ENCODE measurements at regions not wholly inside any gene's neighbourhood (a gene's known extent, or its start where the extent isn't known, plus 50 kb on each side); places are given as distances from the start of the nearest gene placed in this dataset.
"Not testable (repeated sequence)": the region's sequence is repeated elsewhere in the genome, so short reads cannot be mapped to it uniquely, and the experiment has no call there.

- no peak overlapping the region for H3K27ac ChIP-seq
- no peaks in the 10 kb centered on the region for H3K4me1 ChIP-seq
- H3K9me3 ChIP-seq (replicated peaks), result no peaks in the 10 kb centered on the region
- DNase-seq, result no peak
- no peaks in the 10 kb centered on the region for H3K27me3 ChIP-seq
- no peaks in the 10 kb centered on the region for H3K36me3 ChIP-seq
- no peak overlapping the region for H3K4me3 ChIP-seq
These were observed 245.2 kb upstream of the TARS1 start for GRCh38 chr5:33195431-33196165.

- H3K27me3 ChIP-seq, result no peaks in the 10 kb centered on the region
- H3K4me1 ChIP-seq, result no peaks in the 10 kb centered on the region
- no peaks in the 10 kb centered on the region for H3K36me3 ChIP-seq
- H3K4me3 ChIP-seq, result no peak overlapping the region
- no peaks in the 10 kb centered on the region for H3K9me3 ChIP-seq (replicated peaks)
- DNase-seq, result no peak
- no peak overlapping the region for H3K27ac ChIP-seq
These were observed 241.9 kb upstream of the TARS1 start for GRCh38 chr5:33198836-33199235.

- Histone ChIP-seq H3K4me1 (no peaks in the 10 kb centered on the region), H3K4me3 (no peak overlapping the region), H3K9me3 (replicated peaks) (no peaks in the 10 kb centered on the region), H3K27me3 (no peaks in the 10 kb centered on the region), H3K27ac (no peak overlapping the region), H3K36me3 (no peaks in the 10 kb centered on the region)
- no peak for DNase-seq
These were observed 236.8 kb upstream of the TARS1 start for GRCh38 chr5:33203931-33204330.

- H3K27ac ChIP-seq, result no peak overlapping the region
- no peak overlapping the region for H3K4me3 ChIP-seq
- no peaks in the 10 kb centered on the region for H3K9me3 ChIP-seq (replicated peaks)
- no peaks in the 10 kb centered on the region for H3K36me3 ChIP-seq
- DNase-seq, result no peak
- H3K27me3 ChIP-seq, result no peaks in the 10 kb centered on the region
- H3K4me1 ChIP-seq, result no peaks in the 10 kb centered on the region
These were observed 235.7 kb upstream of the TARS1 start for GRCh38 chr5:33205079-33205478.

- H3K9me3 ChIP-seq (replicated peaks), result no peaks in the 10 kb centered on the region
- no peaks in the 10 kb centered on the region for H3K4me1 ChIP-seq
- no peaks in the 10 kb centered on the region for H3K36me3 ChIP-seq
- no peak overlapping the region for H3K27ac ChIP-seq
- no peak overlapping the region for H3K4me3 ChIP-seq
- no peak for DNase-seq
- no peaks in the 10 kb centered on the region for H3K27me3 ChIP-seq
These were observed 234.9 kb upstream of the TARS1 start for GRCh38 chr5:33205727-33206410.

GRCh38 chr5:33206962-33207506, 233.7 kb upstream of the TARS1 start:
- H3K4me1 ChIP-seq, result no peaks in the 10 kb centered on the region
- no peak overlapping the region for H3K27ac ChIP-seq
- H3K9me3 ChIP-seq (replicated peaks), result no peaks in the 10 kb centered on the region
- no peak overlapping the region for H3K4me3 ChIP-seq
- H3K27me3 ChIP-seq, result no peaks in the 10 kb centered on the region
- no peak for DNase-seq
- no peaks in the 10 kb centered on the region for H3K36me3 ChIP-seq

- no peak for DNase-seq
- H3K4me1 ChIP-seq, result no peaks in the 10 kb centered on the region
- H3K27ac ChIP-seq, result no peak overlapping the region
- H3K4me3 ChIP-seq, result no peak overlapping the region
- H3K9me3 ChIP-seq (replicated peaks), result no peaks in the 10 kb centered on the region
- no peaks in the 10 kb centered on the region for H3K27me3 ChIP-seq
- no peaks in the 10 kb centered on the region for H3K36me3 ChIP-seq
These were observed 231.5 kb upstream of the TARS1 start for GRCh38 chr5:33209252-33209651.

- H3K4me1 ChIP-seq; H3K9me3 ChIP-seq (replicated peaks); H3K4me3 ChIP-seq; H3K27me3 ChIP-seq; DNase-seq; H3K27ac ChIP-seq; H3K36me3 ChIP-seq: not testable (repeated sequence)
These were observed 230.5 kb upstream of the TARS1 start for GRCh38 chr5:33210221-33210620.

- Histone ChIP-seq H3K27ac (no peak overlapping the region), H3K9me3 (replicated peaks) (no peaks in the 10 kb centered on the region), H3K4me1 (no peaks in the 10 kb centered on the region), H3K36me3 (no peaks in the 10 kb centered on the region), H3K27me3 (no peaks in the 10 kb centered on the region), H3K4me3 (no peak overlapping the region)
- DNase-seq, result no peak
These were observed 229.8 kb upstream of the TARS1 start for GRCh38 chr5:33210978-33211377.

GRCh38 chr5:33212439-33212838, 228.3 kb upstream of the TARS1 start:
- H3K4me3 ChIP-seq, result no peak overlapping the region
- H3K9me3 ChIP-seq (replicated peaks), result no peaks in the 10 kb centered on the region
- DNase-seq, result no peak
- no peaks in the 10 kb centered on the region for H3K27me3 ChIP-seq
- H3K4me1 ChIP-seq, result no peaks in the 10 kb centered on the region
- H3K36me3 ChIP-seq, result no peaks in the 10 kb centered on the region
- no peak overlapping the region for H3K27ac ChIP-seq

GRCh38 chr5:33212900-33213299, 227.9 kb upstream of the TARS1 start:
- H3K4me3 ChIP-seq, result no peak overlapping the region
- H3K27ac ChIP-seq, result no peak overlapping the region
- no peaks in the 10 kb centered on the region for H3K4me1 ChIP-seq
- H3K36me3 ChIP-seq, result no peaks in the 10 kb centered on the region
- no peaks in the 10 kb centered on the region for H3K27me3 ChIP-seq
- DNase-seq, result no peak
- no peaks in the 10 kb centered on the region for H3K9me3 ChIP-seq (replicated peaks)

GRCh38 chr5:33223563-33224284, 217.0 kb upstream of the TARS1 start:
- no peak overlapping the region for H3K27ac ChIP-seq
- H3K27me3 ChIP-seq, result no peaks in the 10 kb centered on the region
- DNase-seq, result no peak
- no peak overlapping the region for H3K4me3 ChIP-seq
- no peaks in the 10 kb centered on the region for H3K36me3 ChIP-seq
- no peaks in the 10 kb centered on the region for H3K9me3 ChIP-seq (replicated peaks)
- H3K4me1 ChIP-seq, result peaks cover 8% of the 10 kb centered on the region

- Histone ChIP-seq H3K9me3 (replicated peaks) (no peaks in the 10 kb centered on the region), H3K27me3 (no peaks in the 10 kb centered on the region), H3K36me3 (no peaks in the 10 kb centered on the region), H3K27ac (no peak overlapping the region), H3K4me3 (no peak overlapping the region), H3K4me1 (peaks cover 8% of the 10 kb centered on the region)
- DNase-seq, result no peak
These were observed 216.3 kb upstream of the TARS1 start for GRCh38 chr5:33224285-33224961.

GRCh38 chr5:33227247-33227646, 213.5 kb upstream of the TARS1 start:
- no peaks in the 10 kb centered on the region for H3K27me3 ChIP-seq
- H3K36me3 ChIP-seq, result no peaks in the 10 kb centered on the region
- DNase-seq, result no peak
- H3K4me3 ChIP-seq, result no peak overlapping the region
- peak overlapping the region; percentile 12; the same call in 1 of the 2 replicates for H3K27ac ChIP-seq
- no peaks in the 10 kb centered on the region for H3K9me3 ChIP-seq (replicated peaks)
- peaks cover 8% of the 10 kb centered on the region for H3K4me1 ChIP-seq

- H3K9me3 ChIP-seq (replicated peaks), result no peaks in the 10 kb centered on the region
- H3K27ac ChIP-seq, result peak overlapping the region; percentile 12; the same call in 1 of the 2 replicates
- no peaks in the 10 kb centered on the region for H3K27me3 ChIP-seq
- DNase-seq, result no peak
- peaks cover 8% of the 10 kb centered on the region for H3K4me1 ChIP-seq
- H3K36me3 ChIP-seq, result no peaks in the 10 kb centered on the region
- no peak overlapping the region for H3K4me3 ChIP-seq
These were observed 213.0 kb upstream of the TARS1 start for GRCh38 chr5:33227746-33228145.

Data from SJCRH30 (cell line).